ENCODE measurements at regions not wholly inside any gene's neighbourhood (a gene's known extent, or its start where the extent isn't known, plus 50 kb on each side); places are given as distances from the start of the nearest gene placed in this dataset.

- H3K79me2 ChIP-seq (ENCODE audit: insufficient read depth, low read length), result no peaks in the 10 kb centered on the region
- no peaks in the 10 kb centered on the region for H4K20me1 ChIP-seq (ENCODE audit: insufficient read depth, low read length)
- H3K27ac Mint-ChIP-seq, result no peak overlapping the region
- H3K4me1 ChIP-seq (ENCODE audit: control insufficient read depth in 1 of 2, insufficient read depth in 2 of 2, low read length in 2 of 2), result no peaks in the 10 kb centered on the region
- H2AFZ ChIP-seq (ENCODE audit: insufficient read depth, low read depth, low read length, poor library complexity, severe bottlenecking), result no peak overlapping the region
- no peak overlapping the region for H3K4me3 Mint-ChIP-seq
- TF ChIP-seq CTCF (IDR thresholded peaks at IDR 0.05), result no peak
- H3K4me1 Mint-ChIP-seq, result no peaks in the 10 kb centered on the region
- peaks cover 7 to 27% (median 15%) of the 10 kb centered on the region in 7 donors for H3K9me3 Mint-ChIP-seq
- H3K4me2 ChIP-seq (replicated peaks; ENCODE audit: extremely low read depth, low read length, poor library complexity, severe bottlenecking), result no peak overlapping the region
- no peaks in the 10 kb centered on the region for H3K36me3 Mint-ChIP-seq
- H3K36me3 ChIP-seq (replicated peaks in 1 of 2; ENCODE audit: control insufficient read depth in 1 of 2, insufficient read depth in 2 of 2, low read length in 2 of 2), result no peaks in the 10 kb centered on the region
- H3K9me3 ChIP-seq (replicated peaks in 1 of 2; ENCODE audit: control insufficient read depth in 1 of 2, insufficient read depth in 1 of 2, low read length in 2 of 2), result peaks cover 32 to 37% of the 10 kb centered on the region in 2 donors
- DNase-seq, result no peak
- H3K27me3 Mint-ChIP-seq (ENCODE audit: low read depth in 3 of 3), result no peaks in the 10 kb centered on the region
- no peak overlapping the region for H3K9ac ChIP-seq (ENCODE audit: insufficient read depth, low read length, poor library complexity, severe bottlenecking)
- intact Hi-C loops (cut with micrococcal nuclease), result no loop called here
- H3K27me3 ChIP-seq (ENCODE audit: control insufficient read depth in 2 of 2, insufficient read depth in 2 of 2, low read length in 2 of 2), result no peaks in the 10 kb centered on the region
- no peak overlapping the region for H3K4me3 ChIP-seq (replicated peaks in 1 of 3; ENCODE audit: low read depth in 2 of 3, low read length in 3 of 3)
- H3K27ac ChIP-seq (ENCODE audit: low read depth in 1 of 2, low read length in 2 of 2), result no peak overlapping the region
- no CpG with 5 or more reads among the region's 12 CpGs for WGBS (ENCODE audit: insufficient coverage)
Measured at GRCh38 chr13:83532809-83533208, 349.5 kb downstream of the SLITRK1 start.

DNA sequence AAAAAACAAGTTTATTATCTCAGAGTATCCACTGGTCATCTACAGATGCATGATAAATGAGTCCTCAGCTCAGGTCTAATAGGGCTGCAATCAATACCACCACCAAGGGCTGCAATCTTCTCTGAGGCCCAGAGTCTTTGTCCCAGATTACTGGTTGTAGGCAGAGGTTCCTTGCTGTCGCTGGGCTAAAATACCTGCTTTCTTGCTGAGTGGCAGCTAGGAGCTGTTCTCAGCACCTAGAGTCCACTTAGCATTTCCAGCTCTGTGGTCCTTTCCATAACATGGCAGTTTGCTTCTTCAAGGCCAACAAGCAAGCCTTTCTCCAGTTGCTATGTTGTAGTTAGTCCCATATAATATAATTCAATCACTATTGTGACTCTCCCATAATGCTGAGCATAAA, 351.3 kb downstream of the SLITRK1 start:
- peaks cover 7 to 26% (median 15%) of the 10 kb centered on the region in 7 donors for H3K9me3 Mint-ChIP-seq
- no peak overlapping the region for H3K4me3 Mint-ChIP-seq
- no CpG with 5 or more reads among the region's 1 CpG for WGBS (ENCODE audit: insufficient coverage)

More for the DNA sequence above, 351.3 kb downstream of the SLITRK1 start:
- no peak overlapping the region for H3K27ac ChIP-seq (ENCODE audit: low read depth in 1 of 2, low read length in 2 of 2)
- no peak overlapping the region for H3K4me3 ChIP-seq (replicated peaks in 1 of 3; ENCODE audit: low read depth in 2 of 3, low read length in 3 of 3)
- Mint-ChIP-seq H3K27ac (no peak overlapping the region), H3K4me1 (no peaks in the 10 kb centered on the region), H3K36me3 (no peaks in the 10 kb centered on the region), H3K27me3 (ENCODE audit: low read depth in 3 of 3) (no peaks in the 10 kb centered on the region)
- H4K20me1 ChIP-seq (ENCODE audit: insufficient read depth, low read length), result no peaks in the 10 kb centered on the region
- no peak overlapping the region for H3K9ac ChIP-seq (ENCODE audit: insufficient read depth, low read length, poor library complexity, severe bottlenecking)
- no peak for DNase-seq
- H3K79me2 ChIP-seq (ENCODE audit: insufficient read depth, low read length), result no peaks in the 10 kb centered on the region
- H3K36me3 ChIP-seq (replicated peaks in 1 of 2; ENCODE audit: control insufficient read depth in 1 of 2, insufficient read depth in 2 of 2, low read length in 2 of 2), result no peaks in the 10 kb centered on the region
- no peak for TF ChIP-seq CTCF (IDR thresholded peaks at IDR 0.05)
- no peaks in the 10 kb centered on the region for H3K4me1 ChIP-seq (ENCODE audit: control insufficient read depth in 1 of 2, insufficient read depth in 2 of 2, low read length in 2 of 2)
- H3K27me3 ChIP-seq (ENCODE audit: control insufficient read depth in 2 of 2, insufficient read depth in 2 of 2, low read length in 2 of 2), result no peaks in the 10 kb centered on the region
- H3K4me2 ChIP-seq (replicated peaks; ENCODE audit: extremely low read depth, low read length, poor library complexity, severe bottlenecking), result no peak overlapping the region
- H2AFZ ChIP-seq (ENCODE audit: insufficient read depth, low read depth, low read length, poor library complexity, severe bottlenecking), result no peak overlapping the region
- intact Hi-C loops (cut with micrococcal nuclease), result no loop called here
- H3K9me3 ChIP-seq (replicated peaks in 1 of 2; ENCODE audit: control insufficient read depth in 1 of 2, insufficient read depth in 1 of 2, low read length in 2 of 2), result peaks cover 30 to 31% of the 10 kb centered on the region in 2 donors

Measured in CD14-positive monocyte (primary cell).